ENCODE measurements at regions not wholly inside any gene's neighbourhood (a gene's known extent, or its start where the extent isn't known, plus 50 kb on each side); places are given as distances from the start of the nearest gene placed in this dataset.
"Not testable (repeated sequence)": the region's sequence is repeated elsewhere in the genome, so short reads cannot be mapped to it uniquely, and the experiment has no call there.

DNA sequence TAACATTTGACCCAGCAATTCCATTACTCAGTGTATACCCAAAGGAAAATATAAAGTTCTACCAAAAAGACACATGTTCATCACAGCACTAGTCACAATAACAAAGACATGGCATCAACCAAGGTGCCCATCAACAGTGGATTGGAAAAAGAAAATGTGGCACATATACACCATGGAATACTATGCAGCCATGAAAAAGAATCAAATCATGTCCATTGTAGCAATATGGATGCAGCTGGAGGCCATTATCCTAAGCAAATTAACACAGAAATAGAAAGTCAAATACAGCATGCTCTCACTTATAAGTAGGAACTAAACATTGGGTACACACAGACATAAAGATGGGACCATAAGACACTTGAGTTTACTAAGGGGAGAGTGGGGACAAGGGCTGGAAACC, 441.9 kb upstream of the ID4 start:
- no peak for DNase-seq (ENCODE audit: low read depth)

DNA sequence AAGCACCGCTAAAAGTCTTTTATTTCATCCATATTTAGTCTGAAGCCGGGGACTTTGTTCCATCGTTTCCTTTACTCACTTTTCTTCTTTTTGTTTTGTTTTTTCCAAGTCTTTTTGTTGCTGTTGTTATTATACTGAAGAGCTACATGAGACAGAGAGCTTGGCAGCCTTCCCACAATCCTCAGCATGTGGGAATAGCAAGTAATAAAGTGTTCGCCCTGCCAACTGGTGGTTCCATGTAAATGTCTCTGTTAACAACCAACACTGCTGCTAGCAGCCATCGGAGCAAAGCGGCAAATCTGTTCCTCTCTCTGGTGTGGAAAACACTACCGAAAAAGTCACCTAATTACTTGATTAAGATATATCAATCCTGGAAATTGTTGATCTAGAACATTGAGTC, 437.8 kb upstream of the ID4 start:
- peak; percentile 17 for DNase-seq (ENCODE audit: low read depth)

DNA sequence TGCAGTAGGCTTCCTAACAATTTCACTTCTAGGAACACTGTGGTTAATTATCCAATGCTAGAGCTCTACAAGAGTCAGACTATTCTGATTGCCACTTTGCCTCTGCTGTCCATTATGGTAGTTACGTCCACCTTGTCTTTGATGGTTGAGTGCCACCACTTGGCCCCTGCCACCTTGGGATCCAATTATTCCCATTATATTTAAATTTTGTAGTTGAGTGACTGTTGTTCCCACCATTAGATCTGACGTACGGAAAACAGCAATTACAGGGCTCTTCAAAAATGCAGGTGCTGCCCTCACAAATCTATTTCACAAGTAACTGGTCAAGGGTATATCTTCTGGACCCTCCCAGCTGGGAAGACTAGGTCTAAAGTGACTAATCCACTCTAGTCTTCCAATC, 432.3 kb upstream of the ID4 start:
- DNase-seq (ENCODE audit: low read depth) = not testable (repeated sequence)

DNA sequence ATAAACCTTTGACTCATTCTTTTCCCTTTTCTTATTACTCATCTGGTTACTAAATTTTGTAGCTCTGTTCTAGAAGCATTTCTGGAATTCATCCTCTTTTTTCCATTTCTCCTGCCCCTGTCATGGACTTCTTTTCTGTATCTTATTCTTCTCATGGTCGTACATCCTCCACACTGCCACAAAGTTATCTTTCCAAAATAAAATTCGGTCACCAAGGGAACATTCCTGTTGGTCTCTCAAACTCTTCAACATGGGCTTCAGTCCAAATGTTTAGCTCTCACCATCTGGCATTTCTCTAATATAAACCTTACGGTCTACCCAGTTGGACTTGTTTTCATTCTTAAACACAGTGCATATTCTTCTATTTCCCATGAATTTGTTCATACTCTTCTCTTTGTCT, 428.8 kb upstream of the ID4 start:
- DNase-seq (ENCODE audit: low read depth) = no peak

DNA sequence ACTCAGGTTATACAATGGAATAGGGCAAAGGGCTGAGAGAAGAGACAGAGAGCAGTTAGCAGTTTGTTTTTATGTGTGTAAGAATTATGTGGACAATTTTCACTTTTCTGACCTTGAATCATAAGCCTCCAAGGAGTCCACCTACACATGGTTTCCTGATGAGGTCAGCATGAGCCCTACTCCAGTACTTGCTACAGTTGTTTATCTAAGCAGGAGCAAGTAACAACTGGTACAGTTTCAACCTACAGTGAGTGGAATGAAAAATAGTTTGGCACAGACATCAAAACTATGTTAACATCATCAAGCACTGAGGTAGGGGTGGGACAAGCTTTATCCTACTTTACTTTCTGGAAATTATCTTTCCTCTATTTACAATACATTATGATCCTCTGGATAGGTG, 426.7 kb upstream of the ID4 start:
- peak; percentile 94 for DNase-seq (ENCODE audit: low read depth)

DNA sequence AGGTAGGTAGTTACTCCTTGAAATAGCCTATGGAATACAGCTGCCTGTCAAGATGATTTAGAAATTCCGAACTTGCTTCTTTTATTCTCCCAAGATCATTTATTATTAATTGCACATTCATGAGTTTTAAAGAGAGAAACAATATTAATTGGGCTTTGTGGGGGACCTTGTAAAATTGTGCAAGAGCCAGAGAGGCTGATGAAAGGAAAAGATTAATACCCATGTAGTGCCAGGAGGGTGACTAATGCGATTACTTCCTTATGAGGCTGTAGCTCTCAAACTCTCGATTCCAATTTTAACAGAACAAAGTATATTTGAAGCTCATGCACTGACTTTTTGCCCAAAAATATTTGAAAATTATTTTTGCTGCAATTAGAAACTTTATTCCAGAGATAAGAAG, 423.8 kb upstream of the ID4 start:
- DNase-seq (ENCODE audit: low read depth) = peak; percentile 78

DNA sequence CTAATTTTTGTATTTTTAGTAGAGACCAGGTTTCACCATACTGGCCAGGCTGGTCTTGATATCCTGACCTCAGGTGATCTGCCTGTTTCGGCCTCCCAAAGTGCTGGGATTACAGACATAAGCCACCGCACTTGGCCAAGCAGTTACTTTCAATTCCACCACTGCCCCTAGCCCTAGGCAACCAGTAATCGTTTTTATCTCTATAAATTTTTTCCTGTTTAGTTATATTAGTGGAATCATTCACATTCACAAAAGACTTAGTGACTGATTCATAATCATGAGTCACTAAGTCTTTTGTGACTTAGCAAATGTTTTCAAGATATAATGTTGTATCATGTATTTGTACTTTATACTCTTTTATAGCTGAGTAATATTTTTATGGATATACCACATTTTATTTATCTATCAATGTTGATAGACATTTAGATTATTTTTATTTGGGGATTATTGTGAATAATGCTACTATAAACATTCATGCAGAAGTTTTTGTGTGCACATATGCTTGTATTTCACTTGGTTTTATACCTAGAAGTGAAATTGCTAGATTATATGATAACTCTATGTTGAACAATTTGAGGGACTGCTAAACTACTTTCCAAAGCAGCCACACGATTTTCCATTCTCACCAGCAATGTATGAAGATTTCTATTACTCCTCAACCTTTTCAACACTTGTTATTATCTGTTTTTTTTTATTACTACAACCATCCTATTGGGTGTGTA, 421.4 kb upstream of the ID4 start:
- DNase-seq (ENCODE audit: low read depth) = peak; percentile 69

DNA sequence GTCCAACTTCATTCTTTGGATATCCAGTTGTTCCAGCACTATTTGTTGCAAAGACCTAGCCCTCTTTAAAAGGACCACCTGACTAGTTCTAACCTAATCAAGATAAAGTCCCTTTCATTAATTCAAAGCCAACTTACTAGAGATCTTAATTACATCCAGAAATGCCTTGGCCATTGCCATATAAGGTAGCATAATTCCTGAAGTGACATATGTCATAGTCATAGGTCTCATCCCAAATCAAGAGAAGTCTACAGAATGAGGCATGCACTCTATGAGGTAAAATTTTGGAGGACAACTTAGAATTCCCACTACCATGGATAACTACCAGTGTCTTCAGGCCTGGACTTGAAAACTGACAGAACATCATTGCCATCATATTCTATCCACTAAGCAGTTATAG, 420.4 kb upstream of the ID4 start:
- DNase-seq (ENCODE audit: low read depth) = no peak

DNA sequence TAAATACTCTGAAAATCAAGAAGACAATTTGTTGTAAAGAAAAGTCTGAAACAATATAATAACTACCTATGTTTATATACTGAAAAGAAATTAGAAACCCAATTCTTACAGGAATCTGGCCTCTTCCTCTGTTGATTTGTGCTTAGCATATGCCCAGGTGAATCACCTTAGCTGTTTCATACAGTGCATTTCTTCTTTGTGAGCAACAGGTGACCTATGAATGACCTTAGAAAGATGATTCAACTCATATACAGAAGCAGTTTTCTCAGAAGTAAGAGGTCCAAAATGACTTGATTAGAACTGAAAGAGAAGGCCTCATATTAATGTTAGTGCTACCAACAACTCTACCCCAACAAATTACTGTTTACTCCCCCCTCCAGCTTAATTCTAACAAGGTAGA, 419.5 kb upstream of the ID4 start:
- DNase-seq (ENCODE audit: low read depth) = peak; percentile 96

DNA sequence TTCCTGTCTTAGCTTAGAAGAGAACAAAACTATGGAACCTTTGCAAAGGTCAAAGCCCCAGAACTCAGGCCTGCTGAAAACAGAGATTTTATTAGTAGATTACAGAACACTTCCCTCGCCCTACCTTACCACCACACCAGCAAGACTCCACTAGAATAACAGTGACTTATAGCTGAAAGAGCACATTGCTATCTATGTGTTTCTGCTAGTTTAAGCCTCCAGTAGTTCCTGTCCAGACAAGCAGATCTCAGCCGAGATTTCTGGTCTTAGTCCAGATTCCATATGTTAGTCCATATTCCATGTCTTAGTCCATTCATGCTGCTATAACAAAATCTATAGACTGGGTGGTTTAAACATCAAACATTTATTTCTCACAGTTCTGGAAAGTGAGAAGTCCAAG, 412.3 kb upstream of the ID4 start:
- no peak for DNase-seq (ENCODE audit: low read depth)

DNA sequence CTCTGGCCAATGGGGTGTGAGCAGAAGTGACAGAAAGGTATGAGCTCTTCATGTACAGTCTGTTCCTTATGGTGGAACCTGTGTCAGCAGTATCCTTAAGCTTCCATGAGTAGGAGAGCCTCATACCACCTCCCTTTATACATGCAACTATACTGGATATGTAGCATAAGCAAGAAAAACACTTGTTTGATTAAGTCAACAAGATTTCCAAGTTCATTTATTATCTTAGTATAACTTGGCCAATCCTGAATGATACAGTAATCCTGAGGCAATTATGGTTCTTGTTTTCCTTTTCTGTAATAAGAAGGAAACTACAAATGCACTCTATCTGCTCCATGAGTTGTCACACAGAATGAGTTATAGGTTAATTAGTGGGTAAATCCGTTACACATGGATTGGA, 409.6 kb upstream of the ID4 start:
- no peak for DNase-seq (ENCODE audit: low read depth)

DNA sequence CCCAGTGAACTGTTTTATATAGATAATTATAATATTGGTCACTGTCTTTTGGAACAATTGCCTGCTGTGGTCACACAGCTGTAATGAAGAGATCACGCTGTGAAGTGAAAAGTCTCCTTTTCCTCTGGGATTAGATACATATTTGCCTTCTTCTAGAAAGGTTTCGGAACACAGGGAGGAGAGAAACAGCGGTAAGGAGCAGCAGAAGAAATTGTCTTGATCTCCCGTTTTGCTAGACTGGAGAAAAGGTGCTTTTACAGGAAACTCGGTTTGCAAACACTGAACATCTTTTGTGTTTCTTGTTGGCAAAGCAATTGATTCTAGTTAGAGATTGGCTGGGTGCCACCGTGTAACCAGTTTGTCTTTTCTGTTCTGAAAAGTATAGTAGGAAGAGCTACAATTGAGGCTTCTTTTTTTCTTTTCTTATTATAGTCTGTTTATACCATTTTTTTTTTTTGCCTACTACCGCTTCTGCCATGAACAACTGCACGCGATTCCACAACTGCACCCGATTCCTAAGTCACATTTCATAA, 404.1 kb upstream of the ID4 start:
- no peak for DNase-seq (ENCODE audit: low read depth)

DNA sequence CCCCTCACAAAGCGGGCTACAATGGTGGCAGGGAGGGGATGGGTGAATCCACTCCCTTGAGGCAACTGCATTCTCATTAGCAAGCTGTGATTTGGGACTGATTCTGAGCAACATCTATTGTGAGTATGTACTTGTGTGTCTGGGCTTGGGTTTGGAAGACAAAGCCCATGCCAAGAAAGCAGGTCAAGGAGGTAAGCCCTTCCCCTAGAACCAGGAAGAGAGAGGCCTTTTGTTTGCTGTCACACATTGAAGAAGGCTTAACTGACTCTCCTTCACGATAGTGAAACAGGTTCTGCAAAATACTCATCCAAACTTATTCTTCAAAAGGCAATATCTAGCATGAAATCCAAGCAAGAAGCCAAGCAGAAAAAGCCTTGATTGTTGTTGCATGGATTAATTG, 403.1 kb upstream of the ID4 start:
- no peak for DNase-seq (ENCODE audit: low read depth)

DNA sequence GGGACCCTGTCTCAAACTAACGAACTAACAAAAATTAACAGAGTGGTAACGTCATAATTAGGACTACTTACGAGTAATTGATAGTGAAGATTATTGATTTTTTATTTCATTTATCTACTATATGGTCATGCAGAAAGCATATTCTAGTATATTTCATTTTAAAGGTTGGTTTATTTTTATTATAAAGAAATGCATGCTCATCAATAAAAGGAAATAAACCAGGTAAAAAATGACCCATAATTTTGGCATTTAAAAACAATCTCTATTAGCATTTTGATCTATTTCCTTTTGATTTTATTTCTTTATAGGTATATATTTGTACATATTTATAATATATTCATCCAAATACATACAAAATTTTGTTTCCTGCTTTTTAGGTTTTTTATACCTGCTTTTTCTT, 401.4 kb upstream of the ID4 start:
- no peak for DNase-seq (ENCODE audit: low read depth)

DNA sequence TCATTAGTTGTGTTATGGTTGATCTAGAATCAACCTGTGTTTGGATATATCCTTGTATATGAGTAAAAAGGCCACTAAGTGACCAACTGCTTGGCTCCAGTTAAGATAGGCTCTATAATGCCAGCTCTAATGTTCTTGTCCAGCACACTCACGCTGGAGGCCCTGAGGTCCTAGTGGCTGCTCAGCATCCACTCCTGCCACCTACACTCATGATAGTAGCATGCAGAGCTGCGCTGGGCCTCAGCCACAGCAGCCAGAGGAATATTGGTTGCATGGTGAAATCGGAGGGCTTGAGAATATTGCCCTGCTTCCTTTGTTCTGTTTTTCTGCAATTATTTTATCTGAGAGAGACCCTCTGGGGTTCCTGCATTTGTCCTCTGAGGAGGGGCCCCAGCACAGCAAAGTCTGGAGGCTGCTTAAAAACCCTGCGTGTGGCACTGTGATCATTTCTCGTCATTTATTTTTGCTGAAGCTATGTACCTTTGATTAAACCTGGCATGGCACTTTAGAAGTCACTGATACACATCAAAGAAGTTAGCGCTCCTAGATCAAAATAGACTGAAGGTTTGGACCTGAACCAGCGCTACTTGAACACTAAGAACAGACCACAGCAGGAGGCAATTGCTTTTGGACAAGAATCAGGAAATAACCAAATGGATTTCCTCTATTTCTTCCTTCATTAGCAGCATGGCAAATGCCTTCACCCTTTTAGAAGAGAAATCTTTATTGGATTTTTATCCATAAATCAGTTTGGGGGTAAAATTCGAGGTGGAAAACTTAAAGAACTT, 398.4 kb upstream of the ID4 start:
- DNase-seq (ENCODE audit: low read depth) = peak; percentile 16

DNA sequence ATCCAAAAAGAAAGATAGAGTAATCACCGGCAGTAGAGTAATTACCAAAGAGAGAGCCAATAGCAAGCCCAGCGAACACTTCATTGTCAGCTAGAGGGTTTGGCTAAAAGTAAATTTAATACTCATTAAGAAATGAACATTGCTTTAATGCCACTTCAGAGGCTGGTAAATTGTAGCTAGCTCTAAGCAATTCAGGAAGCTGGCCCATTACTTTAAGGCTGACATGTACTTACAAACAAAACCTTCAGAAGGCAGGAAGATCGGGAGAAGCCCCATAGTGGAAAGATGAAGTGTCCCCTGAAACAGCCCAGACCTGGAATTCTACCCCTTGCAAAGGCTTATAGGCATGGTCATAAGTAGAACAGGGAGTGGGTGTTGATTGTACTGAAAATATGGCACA, 396.6 kb upstream of the ID4 start:
- no peak for DNase-seq (ENCODE audit: low read depth)

DNA sequence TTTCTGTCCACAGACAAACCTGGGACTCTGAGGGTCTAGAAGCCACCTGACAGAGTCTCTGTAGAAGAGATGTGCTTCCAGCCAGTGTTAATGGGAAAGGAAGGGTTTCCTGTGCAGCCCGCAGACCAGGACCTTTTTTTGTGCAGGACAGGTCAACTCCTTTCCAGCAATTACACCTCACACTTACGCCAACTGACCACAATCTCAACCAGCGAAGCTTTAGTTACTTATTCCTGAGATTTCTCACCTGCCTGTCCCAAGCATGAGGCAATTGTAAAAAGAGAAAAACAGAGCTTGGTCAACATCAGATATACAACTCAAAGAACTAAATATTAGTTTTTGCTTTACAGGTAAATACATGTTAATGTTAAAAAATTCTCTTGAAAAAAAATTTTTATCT, 393.8 kb upstream of the ID4 start:
- DNase-seq (ENCODE audit: low read depth) = peak; percentile 62

DNA sequence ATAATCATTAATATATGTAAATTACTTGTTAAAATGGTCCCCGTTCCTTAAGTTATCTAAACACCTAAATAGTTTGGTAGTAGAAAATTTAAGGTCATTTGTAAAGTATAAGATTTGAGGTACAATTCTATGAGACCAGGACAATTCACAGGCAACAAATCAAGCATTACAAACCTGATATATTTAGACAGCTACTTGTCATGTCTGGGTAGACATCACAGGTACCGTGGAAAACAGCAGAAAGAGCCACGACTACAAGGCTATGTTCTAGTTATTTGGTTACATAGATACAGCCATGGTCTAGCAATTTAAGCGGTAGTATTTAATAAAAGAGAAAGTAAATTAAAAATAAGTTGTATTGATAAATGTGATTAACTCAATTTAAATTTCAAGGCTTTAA, 393.1 kb upstream of the ID4 start:
- DNase-seq (ENCODE audit: low read depth) = peak; percentile 18

DNA sequence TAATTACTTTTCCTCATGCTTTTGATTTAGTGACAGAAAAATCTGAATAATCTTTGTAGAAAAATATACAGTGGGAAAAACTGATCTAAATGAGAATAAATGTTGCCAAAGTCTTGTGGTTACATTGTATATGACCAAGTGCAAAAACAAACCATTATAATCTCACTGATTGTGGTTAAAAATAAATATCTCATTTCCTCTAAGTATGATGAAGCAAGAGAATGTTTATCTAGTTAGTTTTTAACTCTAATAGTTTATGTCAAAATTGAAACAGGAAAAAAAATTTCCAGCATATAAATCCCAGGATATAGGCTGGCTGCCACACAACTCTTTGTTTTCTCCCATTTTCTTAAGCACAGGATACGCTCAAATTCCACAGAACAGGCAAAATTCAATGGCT, 392.7 kb upstream of the ID4 start:
- peak; percentile 72 for DNase-seq (ENCODE audit: low read depth)

DNA sequence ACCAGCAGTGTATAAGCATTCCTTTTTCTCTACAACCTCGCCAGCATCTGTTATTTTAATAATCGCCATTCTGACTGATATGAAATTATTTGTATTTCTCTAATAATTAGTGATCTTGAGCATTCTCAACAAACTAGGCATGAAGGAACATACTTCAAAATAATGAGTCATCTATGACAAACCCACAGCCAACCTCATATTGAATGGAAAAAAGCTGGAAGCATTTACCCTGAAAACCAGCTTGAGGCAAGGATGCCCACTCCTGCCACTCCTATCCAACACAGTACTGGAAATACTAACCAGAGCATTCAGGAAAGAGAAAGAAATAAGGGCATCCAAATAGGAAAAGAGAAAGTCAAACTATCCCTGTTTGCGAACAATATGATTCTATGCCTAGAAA, 390.6 kb upstream of the ID4 start:
- DNase-seq (ENCODE audit: low read depth) = peak; percentile 49

DNA sequence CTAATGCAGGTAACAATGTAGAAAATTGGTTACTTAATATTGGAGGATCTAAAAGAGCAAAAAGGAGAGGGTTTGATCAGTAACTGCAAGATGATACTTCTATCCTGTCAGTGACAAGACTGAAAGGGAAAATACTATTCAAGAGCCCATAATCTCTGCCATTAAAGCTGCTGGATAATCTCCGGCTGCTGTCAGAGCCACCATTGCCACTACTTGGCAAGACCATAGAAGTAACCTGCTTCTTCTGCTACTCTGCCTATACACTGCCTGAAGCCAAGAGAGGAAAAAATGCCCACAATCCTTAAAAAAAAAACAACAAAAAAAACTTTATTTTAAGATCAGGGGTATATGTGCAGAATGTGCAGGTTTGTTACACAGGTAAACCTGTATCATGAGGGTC, 386.5 kb upstream of the ID4 start:
- DNase-seq (ENCODE audit: low read depth) = no peak

DNA sequence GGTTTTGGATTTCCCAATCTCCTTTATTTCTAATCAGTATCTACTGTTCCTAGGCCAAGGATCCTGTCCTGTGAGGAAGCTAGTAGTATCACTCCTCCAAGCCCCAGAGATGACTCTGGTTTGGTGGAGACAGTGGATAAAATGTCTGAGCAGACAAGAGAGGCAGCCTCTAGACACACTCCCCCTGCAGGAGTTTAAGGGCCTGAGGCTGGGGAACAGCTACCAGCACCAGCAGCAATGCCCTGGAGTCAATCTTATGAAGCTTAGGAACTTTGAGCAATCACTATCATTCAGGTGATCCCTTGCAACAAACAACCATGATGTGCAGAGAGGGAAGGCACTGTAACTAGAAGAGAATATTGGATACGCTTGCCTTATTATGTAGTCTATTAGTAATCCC, 384.7 kb upstream of the ID4 start:
- DNase-seq (ENCODE audit: low read depth) = no peak

DNA sequence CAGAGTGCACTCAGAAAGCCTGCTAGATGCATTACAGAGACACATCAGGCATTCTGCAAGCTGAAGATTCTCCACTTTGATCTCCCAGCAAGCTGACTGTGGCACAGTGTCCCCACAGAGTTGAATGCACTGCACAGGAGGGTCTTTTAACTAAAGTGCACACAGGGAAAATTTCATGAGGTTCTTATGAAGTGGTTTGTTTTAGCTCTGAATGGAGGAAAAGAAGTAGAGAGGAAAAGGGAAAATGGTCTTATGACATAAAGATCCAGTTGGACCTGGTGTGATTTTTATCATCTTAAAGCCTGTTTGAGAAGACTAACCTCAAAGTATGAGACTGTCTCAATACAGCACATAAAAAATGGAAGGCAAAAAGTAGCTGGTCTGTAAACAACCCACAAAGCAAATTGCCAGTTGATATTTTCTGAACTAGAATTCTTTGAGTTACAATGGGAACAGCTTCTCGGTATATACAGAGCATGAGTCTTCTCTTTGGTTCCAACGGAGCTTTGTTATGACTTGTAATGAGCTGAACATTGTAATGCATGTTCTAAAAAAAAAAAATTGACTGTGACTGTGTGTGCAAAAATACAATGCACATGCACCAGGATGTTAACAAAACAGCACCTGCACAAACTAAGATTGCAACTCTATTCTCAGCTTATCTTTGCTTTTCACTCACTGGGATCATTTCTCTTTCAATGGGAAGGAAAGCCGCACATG, 383.0 kb upstream of the ID4 start:
- DNase-seq (ENCODE audit: low read depth) = no peak

Data from renal cortical epithelial cell (primary cell).